CD14-positive monocyte (primary cell): ENCODE measurements at regions not wholly inside any gene's neighbourhood (a gene's known extent, or its start where the extent isn't known, plus 50 kb on each side); places are given as distances from the start of the nearest gene placed in this dataset.

Source experiments
- DNase-seq, 3 donors: peaks; one replicate each; pipeline ENCODE4 v3.0.0-alpha.2; 2011 to 2022
- H2AFZ ChIP-seq: 2 replicates; pipeline ENCODE4 v1.6.0; 2012; ENCODE audit warnings: mild to moderate bottlenecking, low read depth, low read length, inconsistent platforms; ENCODE audit not compliant: insufficient read depth, poor library complexity, severe bottlenecking
- H3K27ac ChIP-seq, 2 donors: 1 replicate in 1 of 2; 2 replicates in 1 of 2; pipeline ENCODE4 v1.5.1; 2012 to 2013; ENCODE audit warnings: low read length in 2 of 2, control low read depth in 1 of 2, inconsistent platforms in 1 of 2, low read depth in 1 of 2, mild to moderate bottlenecking in 1 of 2
- H3K27me3 ChIP-seq, 2 donors: one replicate each; pipeline versions ENCODE4 v1.6.0 to v1.6.1; 2011 to 2013; ENCODE audit warnings: low read length in 2 of 2; ENCODE audit not compliant: control insufficient read depth in 2 of 2, insufficient read depth in 2 of 2
- H3K36me3 ChIP-seq, 2 donors: replicated peaks in 1 of 2; 1 replicate in 1 of 2; 2 replicates in 1 of 2; pipeline versions ENCODE4 v1.5.1 to v1.6.1; 2012 to 2013; ENCODE audit warnings: low read length in 2 of 2, control low read depth in 1 of 2, inconsistent platforms in 1 of 2, mild to moderate bottlenecking in 1 of 2; ENCODE audit not compliant: insufficient read depth in 2 of 2, control insufficient read depth in 1 of 2
- H3K4me1 ChIP-seq, 2 donors: 1 replicate in 1 of 2; 2 replicates in 1 of 2; pipeline versions ENCODE4 v1.5.1 to v1.6.1; 2012 to 2013; ENCODE audit warnings: low read length in 2 of 2, control low read depth in 1 of 2, inconsistent platforms in 1 of 2, mild to moderate bottlenecking in 1 of 2, moderate library complexity in 1 of 2; ENCODE audit not compliant: insufficient read depth in 2 of 2, control insufficient read depth in 1 of 2
- H3K4me2 ChIP-seq: replicated peaks from 2 replicates; pipeline ENCODE3; 2012; ENCODE audit warnings: low read length, moderate library complexity, mild to moderate bottlenecking; ENCODE audit not compliant: poor library complexity, severe bottlenecking; ENCODE audit errors: extremely low read depth
- H3K4me3 ChIP-seq, 3 experiments: fragments of 200-600 bp in 1 of 3; sonication (generic) in 1 of 3; replicated peaks in 1 of 3; 1 replicate in 2 of 3; 2 replicates in 1 of 3; pipeline ENCODE4 v1.5.1; 2011 to 2013; ENCODE audit warnings: low read length in 3 of 3, mild to moderate bottlenecking in 3 of 3, control low read depth in 2 of 3, low read depth in 2 of 3, inconsistent platforms in 1 of 3, moderate library complexity in 1 of 3
- H3K79me2 ChIP-seq: 2 replicates; pipeline ENCODE4 v1.6.0; 2012; ENCODE audit warnings: mild to moderate bottlenecking, control low read depth, inconsistent platforms, low read length, moderate library complexity; ENCODE audit not compliant: insufficient read depth
- H3K9ac ChIP-seq: 2 replicates; pipeline ENCODE4 v1.6.0; 2017; ENCODE audit warnings: low read length, mild to moderate bottlenecking; ENCODE audit not compliant: insufficient read depth, poor library complexity, severe bottlenecking
- H3K9me3 ChIP-seq, 2 donors: replicated peaks in 1 of 2; 1 replicate in 1 of 2; 2 replicates in 1 of 2; pipeline versions ENCODE4 v1.5.1 to v1.6.1; 2012 to 2013; ENCODE audit warnings: low read length in 2 of 2, control low read depth in 1 of 2; ENCODE audit not compliant: control insufficient read depth in 1 of 2, insufficient read depth in 1 of 2
- H4K20me1 ChIP-seq: 2 replicates; pipeline ENCODE4 v1.6.0; 2012; ENCODE audit warnings: mild to moderate bottlenecking, low read length, control low read depth, moderate library complexity; ENCODE audit not compliant: insufficient read depth
- H3K27ac Mint-ChIP-seq, 7 donors: one replicate each; pipeline ENCODE4 v1.8.0; 2020; ENCODE audit warnings: mild to moderate bottlenecking in 7 of 7, mixed read lengths in 7 of 7, moderate library complexity in 6 of 7, inconsistent platforms in 2 of 7
- H3K27me3 Mint-ChIP-seq, 3 donors: one replicate each; pipeline ENCODE4 v1.8.0; 2021 to 2022; ENCODE audit warnings: low read depth in 3 of 3, mild to moderate bottlenecking in 3 of 3, mixed read lengths in 3 of 3, moderate library complexity in 3 of 3, inconsistent platforms in 1 of 3
- H3K36me3 Mint-ChIP-seq, 2 donors: one replicate each; pipeline ENCODE4 v1.8.0; 2020; ENCODE audit warnings: mixed read lengths in 2 of 2, inconsistent platforms in 1 of 2, mild to moderate bottlenecking in 1 of 2
- H3K4me1 Mint-ChIP-seq: one replicate; pipeline ENCODE4 v1.8.0; 2020; ENCODE audit warnings: mild to moderate bottlenecking, mixed read lengths
- H3K4me3 Mint-ChIP-seq, 2 donors: one replicate each; pipeline ENCODE4 v1.8.0; 2020; ENCODE audit warnings: mild to moderate bottlenecking in 2 of 2, mixed read lengths in 2 of 2, moderate library complexity in 1 of 2
- H3K9me3 Mint-ChIP-seq, 7 donors: one replicate each; pipeline ENCODE4 v1.8.0; 2020 to 2022; ENCODE audit warnings: mixed read lengths in 7 of 7, mild to moderate bottlenecking in 6 of 7, moderate library complexity in 6 of 7, inconsistent platforms in 2 of 7
- WGBS: methylation state at CpG from one replicate; pipeline ENCODE4 v1.1.5; 2013; ENCODE audit warnings: missing lambda C conversion rate; ENCODE audit not compliant: insufficient coverage; 5-methylcytosine and 5-hydroxymethylcytosine counted together
- intact Hi-C, 2 donors: fragments of 100-400 bp; cut with micrococcal nuclease; formaldehyde crosslinking; loops; one replicate each; pipeline versions ENCODE4 v1.15.0 to v1.15.1; 2023
- TF ChIP-seq, protein P1 (sequence below): fragments of 200-600 bp; IDR thresholded peaks from one replicate; pipeline ENCODE4 v1.8.0; 2022; ENCODE audit warnings: antibody characterized with exemption, mild to moderate bottlenecking

DNA sequence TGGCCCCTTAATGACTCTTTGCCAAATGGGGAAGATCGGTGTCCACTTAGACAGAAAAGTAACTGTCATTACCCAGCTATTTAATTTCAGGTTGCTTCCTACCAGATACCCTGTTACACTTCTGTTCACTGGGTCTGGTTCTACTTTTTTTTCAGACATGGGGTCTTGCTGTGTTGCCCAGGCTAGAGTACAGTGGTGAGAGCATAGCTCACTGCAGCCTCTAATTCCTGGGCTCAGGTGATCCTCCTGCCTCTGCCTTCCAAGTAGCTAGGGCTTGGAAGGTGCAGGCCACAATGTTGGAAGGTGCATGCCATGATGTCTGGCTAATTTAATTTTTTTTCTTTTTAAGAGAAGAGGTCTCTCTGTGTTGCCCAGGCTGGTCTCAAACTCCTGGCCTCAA lies 147.0 kb upstream of the ARHGAP5 start:
- no peaks in the 10 kb centered on the region for H4K20me1 ChIP-seq
- no peak overlapping the region for H3K4me2 ChIP-seq
- no peak overlapping the region for H3K4me3 ChIP-seq
- DNase-seq: no peak
- H3K27me3 ChIP-seq: no peaks in the 10 kb centered on the region
- TF ChIP-seq, protein P1, sequence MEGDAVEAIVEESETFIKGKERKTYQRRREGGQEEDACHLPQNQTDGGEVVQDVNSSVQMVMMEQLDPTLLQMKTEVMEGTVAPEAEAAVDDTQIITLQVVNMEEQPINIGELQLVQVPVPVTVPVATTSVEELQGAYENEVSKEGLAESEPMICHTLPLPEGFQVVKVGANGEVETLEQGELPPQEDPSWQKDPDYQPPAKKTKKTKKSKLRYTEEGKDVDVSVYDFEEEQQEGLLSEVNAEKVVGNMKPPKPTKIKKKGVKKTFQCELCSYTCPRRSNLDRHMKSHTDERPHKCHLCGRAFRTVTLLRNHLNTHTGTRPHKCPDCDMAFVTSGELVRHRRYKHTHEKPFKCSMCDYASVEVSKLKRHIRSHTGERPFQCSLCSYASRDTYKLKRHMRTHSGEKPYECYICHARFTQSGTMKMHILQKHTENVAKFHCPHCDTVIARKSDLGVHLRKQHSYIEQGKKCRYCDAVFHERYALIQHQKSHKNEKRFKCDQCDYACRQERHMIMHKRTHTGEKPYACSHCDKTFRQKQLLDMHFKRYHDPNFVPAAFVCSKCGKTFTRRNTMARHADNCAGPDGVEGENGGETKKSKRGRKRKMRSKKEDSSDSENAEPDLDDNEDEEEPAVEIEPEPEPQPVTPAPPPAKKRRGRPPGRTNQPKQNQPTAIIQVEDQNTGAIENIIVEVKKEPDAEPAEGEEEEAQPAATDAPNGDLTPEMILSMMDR: no peak
- WGBS: 100% methylated on average over 1 of the region's 1 CpG
- intact Hi-C loops: no loop called here
- Mint-ChIP-seq H3K27ac (no peak overlapping the region), H3K9me3 (no peaks in the 10 kb centered on the region), H3K27me3 (peaks cover 0 to 2% (median 2%) of the 10 kb centered on the region in 3 donors), H3K4me1 (no peaks in the 10 kb centered on the region), H3K4me3 (no peak overlapping the region), H3K36me3 (no peaks in the 10 kb centered on the region)
- H3K4me1 ChIP-seq: no peaks in the 10 kb centered on the region
- no peak overlapping the region for H3K9ac ChIP-seq
- no peak overlapping the region for H3K27ac ChIP-seq
- no peaks in the 10 kb centered on the region for H3K79me2 ChIP-seq
- no peaks in the 10 kb centered on the region for H3K9me3 ChIP-seq
- H3K36me3 ChIP-seq: no peaks in the 10 kb centered on the region
- H2AFZ ChIP-seq: no peak overlapping the region

DNA sequence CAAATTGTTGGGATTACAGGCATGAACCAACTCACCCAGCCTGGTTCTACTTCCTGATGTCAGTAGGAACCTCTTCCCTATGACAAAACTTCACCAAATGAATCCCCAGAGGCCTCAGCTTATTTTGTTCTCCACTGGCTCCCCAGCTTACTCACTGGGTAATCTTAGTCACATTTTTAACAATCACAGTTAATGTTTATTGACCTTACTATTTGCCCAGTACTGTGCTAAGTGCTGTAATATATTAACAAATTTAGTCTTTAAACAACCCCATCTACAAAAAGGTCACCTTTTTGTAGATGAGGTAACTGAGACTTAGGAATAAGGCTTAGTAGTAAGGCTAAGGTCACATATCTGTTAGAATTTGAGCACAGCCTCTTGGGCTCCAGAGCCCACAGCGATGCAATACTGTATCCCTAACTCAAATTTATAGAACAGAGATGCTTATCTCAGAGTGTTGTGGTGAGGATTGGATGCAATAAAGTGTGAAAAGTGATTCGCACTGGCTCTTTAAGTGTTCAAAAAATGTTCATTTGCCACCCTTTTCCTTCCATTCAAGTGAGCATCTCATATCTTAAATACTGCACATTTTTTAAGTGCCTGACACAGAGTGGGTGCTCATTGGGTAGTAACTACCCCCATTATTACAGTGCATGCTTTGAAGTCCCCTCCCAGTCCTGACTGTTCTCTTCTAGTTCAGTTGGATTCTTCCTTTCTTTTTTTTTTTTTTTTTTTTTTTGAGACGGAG lies 146.4 kb upstream of the ARHGAP5 start:
- Histone ChIP-seq H3K79me2 (no peaks in the 10 kb centered on the region), H3K9ac (no peak overlapping the region), H3K4me3 (no peak overlapping the region), H3K9me3 (no peaks in the 10 kb centered on the region), H2AFZ (no peak overlapping the region), H3K27me3 (no peaks in the 10 kb centered on the region), H3K27ac (no peak overlapping the region), H3K36me3 (no peaks in the 10 kb centered on the region), H4K20me1 (no peaks in the 10 kb centered on the region), H3K4me2 (no peak overlapping the region), H3K4me1 (no peaks in the 10 kb centered on the region)
- H3K9me3 Mint-ChIP-seq: no peaks in the 10 kb centered on the region
- no peak overlapping the region for H3K27ac Mint-ChIP-seq
- DNase-seq: no peak
- intact Hi-C loops: no loop called here
- no CpG with 5 or more reads among the region's 3 CpGs for WGBS
- no peaks in the 10 kb centered on the region for H3K4me1 Mint-ChIP-seq
- TF ChIP-seq, protein P1: no peak
- H3K27me3 Mint-ChIP-seq: peaks cover 0 to 2% (median 0%) of the 10 kb centered on the region in 3 donors
- no peak overlapping the region for H3K4me3 Mint-ChIP-seq
- H3K36me3 Mint-ChIP-seq: no peaks in the 10 kb centered on the region
